ACHN (cell line): ENCODE measurements at regions not wholly inside any gene's neighbourhood (a gene's known extent, or its start where the extent isn't known, plus 50 kb on each side); places are given as distances from the start of the nearest gene placed in this dataset.

Source experiments
- DNase-seq: peaks from one replicate; pipeline ENCODE4 v3.0.0-alpha.2; 2015
- in situ Hi-C: cut with HindIII; loops from 2 replicates; pipeline ENCODE4 v1.10.0; 2017; ENCODE audit warnings: low sequenced_read_pairs, low pct_ligation_motif_present, low pct_unique_long_range_greater_than_20kb

- DNase-seq, result peak; percentile 54
- in situ Hi-C loops, result no loop called here
Measured at GRCh38 chr15:62624547-62625378, 417.8 kb upstream of the TPM1 start.

GRCh38 chr15:62625429-62626033 is 417.0 kb upstream of the TPM1 start:
- in situ Hi-C loops, result no loop called here
- DNase-seq, result no peak

GRCh38 chr15:62626903-62627302 is 415.6 kb upstream of the TPM1 start:
- DNase-seq, result no peak
- in situ Hi-C loops, result no loop called here

DNA sequence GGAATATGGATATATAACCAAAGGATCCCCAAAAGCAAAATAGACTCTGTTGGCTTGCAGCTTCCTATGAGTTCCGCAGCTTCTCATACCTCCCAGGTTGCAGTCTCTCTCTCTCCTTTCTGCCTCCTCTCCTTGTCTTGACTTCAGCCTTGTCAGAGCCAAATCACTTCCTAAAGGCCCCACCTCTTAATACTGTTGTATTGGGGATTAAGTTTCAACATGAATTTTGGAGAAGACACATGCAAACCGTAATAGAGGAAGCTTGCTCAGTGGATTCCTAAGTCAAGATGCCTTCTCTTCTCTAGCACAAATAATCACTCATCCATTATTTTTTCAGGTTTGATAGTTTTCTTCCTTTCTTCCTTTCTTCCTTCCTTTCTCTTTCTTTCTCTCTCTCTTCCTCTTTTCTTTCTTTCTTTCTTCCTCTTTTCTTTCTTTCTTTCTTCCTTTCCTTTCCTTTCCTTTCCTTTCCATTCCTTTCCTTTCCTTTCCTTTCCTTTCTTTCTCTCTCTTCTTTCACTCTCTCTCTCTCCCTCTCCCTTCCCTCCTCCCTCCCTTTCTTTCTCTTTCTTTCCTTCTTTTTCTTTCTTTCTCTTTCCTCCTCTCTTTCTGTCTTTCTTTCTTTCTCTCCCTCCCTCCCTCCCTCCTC is 411.3 kb upstream of the TPM1 start:
- in situ Hi-C loops, result no loop called here
- no peak for DNase-seq

GRCh38 chr15:62636823-62637573 is 405.5 kb upstream of the TPM1 start:
- in situ Hi-C loops, result no loop called here
- DNase-seq, result no peak

GRCh38 chr15:62637574-62637897 is 405.0 kb upstream of the TPM1 start:
- DNase-seq, result peak; percentile 64
- in situ Hi-C loops, result no loop called here

GRCh38 chr15:62637950-62638619 is 404.5 kb upstream of the TPM1 start:
- in situ Hi-C loops, result no loop called here
- DNase-seq, result no peak

GRCh38 chr15:62639432-62639831 is 403.1 kb upstream of the TPM1 start:
- DNase-seq, result no peak
- in situ Hi-C loops, result no loop called here

DNA sequence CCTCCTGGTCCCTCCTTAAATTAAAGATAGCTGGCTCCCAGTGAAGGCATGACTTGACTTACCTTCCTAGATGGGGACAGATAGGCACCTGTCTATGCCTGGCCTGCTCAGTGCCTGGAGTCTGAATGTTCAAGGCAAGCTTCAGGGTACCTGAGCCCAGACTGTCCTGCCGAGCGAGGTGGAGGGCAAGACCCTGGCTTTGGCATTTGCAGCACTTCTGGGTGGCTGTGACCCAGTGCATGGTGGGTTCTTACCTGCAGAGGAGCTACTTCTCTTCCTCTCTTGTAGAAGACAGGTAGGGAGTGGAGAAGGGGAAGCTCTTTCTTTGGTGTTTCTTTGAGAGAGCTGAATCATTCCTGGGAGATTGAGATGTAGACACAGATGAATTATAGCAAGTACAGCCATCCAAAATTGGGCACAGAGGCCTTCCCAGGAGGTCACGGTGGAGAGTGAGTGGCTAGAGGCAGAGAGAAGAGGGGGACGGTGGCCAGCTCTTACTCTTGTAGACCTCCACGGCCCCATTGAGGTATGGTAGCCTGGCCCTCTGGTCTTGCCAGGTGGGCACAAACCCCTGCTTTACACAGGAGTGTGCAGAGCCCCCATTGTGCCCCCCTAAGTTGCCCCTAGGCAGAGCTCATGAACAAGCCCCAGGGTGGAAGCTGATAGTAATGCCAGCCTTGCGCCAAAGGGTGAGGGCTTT is 402.5 kb upstream of the TPM1 start:
- in situ Hi-C loops, result no loop called here
- no peak for DNase-seq

DNA sequence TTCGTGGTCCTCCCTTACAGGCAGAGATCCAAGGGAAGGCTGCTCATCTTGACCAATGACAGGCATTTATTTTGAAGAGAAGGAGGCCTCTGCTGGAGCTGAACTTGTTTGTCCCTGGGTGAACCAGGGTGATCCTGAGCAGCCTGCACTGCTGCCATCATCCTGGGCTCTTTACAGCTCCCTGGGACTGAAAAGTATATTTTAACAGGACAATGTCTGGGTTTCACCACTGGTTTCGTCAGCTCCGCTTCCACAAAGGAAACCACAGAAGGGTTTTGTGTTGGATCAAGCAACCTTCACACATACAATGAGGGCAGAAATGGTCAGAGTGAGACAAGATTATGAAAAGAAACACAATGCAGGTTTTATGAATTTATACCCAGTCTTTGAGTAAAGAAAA is 400.7 kb upstream of the TPM1 start:
- no peak for DNase-seq
- in situ Hi-C loops, result no loop called here

DNA sequence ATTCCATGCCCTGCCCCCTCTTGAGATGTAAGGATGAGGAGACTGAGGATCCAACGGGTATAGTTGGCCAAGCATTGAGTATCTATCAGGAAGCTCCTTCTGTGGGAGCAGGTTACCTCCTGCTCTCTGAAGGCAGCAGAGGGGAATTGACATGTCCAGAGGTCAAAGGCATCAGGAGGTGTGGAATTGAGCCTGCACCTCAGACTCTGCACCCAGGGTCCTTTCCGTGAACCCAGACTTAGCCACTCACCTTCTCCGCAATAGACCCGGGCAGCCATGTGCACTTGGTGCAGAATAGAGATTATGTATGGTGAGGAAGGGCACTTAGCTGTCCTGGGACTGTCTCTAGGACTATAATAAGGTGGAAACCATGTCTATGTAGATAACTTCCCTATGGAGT is 399.0 kb upstream of the TPM1 start:
- in situ Hi-C loops, result no loop called here
- DNase-seq, result no peak

DNA sequence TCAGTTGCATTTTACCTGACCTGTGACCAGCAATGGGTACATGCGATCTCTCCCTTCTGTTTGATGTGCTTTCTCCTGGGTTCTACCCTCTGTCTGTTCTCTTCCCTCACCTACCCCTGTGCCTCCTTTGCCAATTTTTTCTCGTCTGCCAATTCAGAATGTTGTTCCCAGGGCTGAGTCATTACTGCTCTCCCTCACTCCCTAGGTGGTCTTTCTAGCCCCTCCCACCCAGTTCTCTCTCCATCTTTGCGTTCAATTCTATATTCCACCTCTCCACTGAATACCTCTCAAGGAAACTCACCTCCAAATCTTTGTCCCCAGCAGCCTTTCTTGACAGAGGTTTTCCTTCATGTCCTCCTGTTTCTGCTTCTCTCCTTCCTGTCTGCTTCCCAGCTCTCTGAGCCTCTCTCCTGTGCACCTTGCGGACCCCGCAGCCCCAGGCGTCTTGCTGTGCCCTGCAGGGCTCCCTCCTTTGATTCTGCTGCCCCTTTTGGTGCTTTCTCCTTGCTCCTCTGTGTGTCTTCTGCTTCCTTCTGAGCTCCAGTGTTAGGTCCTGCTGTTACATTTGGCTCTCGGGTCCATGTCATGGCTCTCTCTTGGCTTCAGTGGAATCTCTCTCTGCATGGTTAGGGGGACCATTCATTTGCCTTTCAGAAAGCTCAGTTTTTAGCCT is 398.2 kb upstream of the TPM1 start:
- in situ Hi-C loops, result no loop called here

GRCh38 chr15:62644889-62645742 is 397.4 kb upstream of the TPM1 start:
- in situ Hi-C loops, result no loop called here
- DNase-seq, result no peak

More for the DNA sequence above, 398.2 kb upstream of the TPM1 start:
- DNase-seq, result no peak

GRCh38 chr15:62647202-62647842 is 395.2 kb upstream of the TPM1 start:
- peak; percentile 84 for DNase-seq
- in situ Hi-C loops, result no loop called here

- DNase-seq, result no peak
- in situ Hi-C loops, result no loop called here
Measured at GRCh38 chr15:62647843-62648505, 394.6 kb upstream of the TPM1 start.

GRCh38 chr15:62648954-62649353 is 393.6 kb upstream of the TPM1 start:
- peak; percentile 17 for DNase-seq
- in situ Hi-C loops, result no loop called here
